HK-2 (cell line): ENCODE measurements at regions not wholly inside any gene's neighbourhood (a gene's known extent, or its start where the extent isn't known, plus 50 kb on each side); places are given as distances from the start of the nearest gene placed in this dataset.

Experiments
- DNase-seq: peaks from one replicate; pipeline ENCODE4 v3.0.0-alpha.2; 2018; ENCODE audit not compliant: unreplicated experiment

DNA sequence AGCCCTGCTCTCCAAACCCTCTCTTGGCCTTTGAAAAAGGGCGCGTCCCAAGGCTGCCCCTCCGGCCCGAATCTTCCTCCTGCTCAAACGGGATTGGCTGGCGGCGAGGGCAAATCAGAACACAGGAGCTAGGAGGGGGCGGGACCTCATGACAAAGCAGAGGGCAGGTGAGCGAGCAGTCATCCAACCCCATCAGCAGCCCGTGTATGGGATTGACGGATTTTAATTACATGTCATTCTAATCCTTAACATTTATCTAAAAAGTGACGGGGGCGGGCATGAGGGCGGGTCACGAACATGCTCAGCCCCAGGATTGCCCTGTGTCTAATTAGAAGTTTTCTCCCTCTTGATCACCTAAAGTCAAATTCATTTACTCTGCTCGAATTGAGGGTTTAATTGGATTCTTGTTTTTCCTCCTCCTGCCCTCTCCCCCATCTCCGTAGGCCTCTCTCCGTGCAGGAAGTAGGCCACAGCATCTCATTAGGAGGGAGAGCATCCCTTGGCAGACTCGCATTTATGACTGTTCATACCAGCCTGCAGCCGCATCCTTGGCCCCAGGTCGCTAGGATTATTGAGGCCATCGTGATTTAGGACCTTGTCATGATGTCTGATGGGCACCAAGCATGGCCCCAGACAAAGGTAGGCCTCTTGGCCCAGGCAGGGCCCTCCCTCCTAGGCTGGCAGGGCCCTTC, 147.1 kb downstream of the CHST1 start:
- no peak for DNase-seq

DNA sequence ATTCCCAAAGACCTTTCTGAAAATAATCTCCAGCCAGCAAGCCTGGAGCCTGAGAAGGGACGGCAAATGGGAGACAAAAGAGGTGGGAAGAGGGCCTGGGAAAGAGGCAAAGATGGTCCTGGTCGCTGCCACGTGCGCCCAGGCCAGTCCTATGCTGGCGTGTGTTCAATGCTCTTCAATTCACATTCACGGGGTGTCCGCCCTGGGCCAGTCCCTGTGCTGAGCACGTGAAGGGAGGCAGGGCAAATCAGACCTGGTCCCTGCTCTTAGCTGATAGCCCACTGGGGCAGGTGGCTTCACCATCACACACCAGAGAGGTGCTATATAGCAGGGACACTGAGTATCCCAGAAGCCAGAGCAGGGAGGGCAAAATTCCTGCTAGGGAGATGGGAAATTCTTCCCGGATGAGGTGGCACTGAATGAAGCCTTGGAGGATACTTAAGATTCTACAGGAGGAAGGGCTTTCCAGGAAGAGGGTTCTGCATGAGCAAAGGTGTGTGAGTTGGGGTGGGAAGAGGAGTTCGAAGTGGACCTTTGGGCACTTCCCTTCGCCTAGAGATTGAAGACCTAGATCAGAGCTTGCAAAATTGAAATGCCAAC, 148.2 kb downstream of the CHST1 start:
- no peak for DNase-seq

DNA sequence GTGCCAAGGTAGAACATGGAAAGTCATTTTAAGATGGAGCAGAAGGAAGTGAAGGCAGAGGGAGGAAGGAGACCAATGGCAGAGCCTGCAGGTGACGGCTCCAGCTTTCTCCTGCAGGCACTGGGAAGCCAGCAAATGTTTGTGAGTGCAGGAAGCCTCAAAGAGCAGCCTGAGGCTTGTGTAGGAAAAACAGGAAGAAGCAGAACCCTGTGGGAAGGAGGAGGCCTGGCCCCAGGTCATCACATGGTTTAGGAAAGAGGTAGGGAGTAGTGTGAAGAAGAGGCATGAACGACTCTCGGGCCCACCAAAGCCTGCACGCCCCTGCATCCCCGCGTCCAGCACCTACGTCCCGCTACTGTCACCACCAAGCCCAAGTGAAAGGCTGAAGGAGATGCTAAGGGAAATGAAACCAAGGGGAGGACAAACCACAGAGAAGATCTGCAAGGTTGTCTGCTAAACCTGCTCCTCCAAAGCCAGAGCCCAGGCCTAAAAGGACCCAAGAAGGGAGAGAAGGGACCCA, 151.5 kb downstream of the CHST1 start:
- no peak for DNase-seq

DNA sequence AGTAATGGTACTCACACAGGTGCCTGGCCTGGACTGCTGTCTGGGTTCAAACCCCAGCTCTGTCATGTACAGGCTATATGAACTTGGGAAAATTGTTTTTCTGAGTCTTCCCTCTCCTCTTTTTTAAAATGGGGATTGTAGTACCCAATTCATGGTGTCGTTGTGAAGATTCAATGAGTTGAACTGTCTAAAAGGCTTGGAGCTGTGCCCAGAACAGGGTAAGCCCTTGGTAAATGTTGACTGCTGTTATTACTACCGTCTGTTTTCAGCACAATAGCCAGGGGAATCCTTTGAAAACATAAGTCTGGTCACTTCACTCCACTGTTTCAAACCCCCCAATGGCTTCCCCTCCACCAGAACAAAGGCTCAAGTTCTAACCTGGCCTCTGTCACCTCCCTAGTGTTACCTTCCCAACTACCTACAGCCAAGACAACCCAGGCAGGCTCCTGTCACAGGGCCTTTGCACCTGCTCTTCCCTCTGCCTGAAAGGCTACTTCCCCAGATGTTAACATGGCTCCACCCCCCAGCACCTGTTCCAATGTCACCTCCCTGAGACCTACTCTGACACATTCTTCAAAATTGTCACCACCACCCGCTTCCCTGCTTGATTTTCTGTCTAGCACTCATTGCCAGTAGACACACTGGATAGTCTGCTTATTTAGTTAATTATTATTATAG, 152.8 kb downstream of the CHST1 start:
- DNase-seq = no peak

DNA sequence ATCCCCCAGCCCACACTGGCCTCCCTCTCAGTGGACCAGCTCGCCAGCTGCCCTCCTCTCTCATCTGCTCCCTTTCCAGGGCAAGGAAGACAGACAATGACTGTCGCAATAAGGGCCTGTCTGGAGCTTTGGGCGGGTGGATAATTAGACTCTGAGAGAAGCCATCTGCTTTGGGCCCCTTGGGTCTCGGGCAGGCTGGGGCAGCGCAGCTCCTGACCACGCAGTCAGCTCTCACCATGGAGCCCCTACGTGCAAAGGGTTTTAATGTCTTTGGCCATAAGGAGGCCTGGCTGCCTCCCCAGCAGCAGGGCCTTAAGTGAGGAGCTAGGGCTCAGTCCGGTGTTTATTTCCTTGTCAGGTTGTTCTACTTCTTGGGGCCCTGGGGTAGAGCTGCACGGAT, 153.9 kb downstream of the CHST1 start:
- no peak for DNase-seq

DNA sequence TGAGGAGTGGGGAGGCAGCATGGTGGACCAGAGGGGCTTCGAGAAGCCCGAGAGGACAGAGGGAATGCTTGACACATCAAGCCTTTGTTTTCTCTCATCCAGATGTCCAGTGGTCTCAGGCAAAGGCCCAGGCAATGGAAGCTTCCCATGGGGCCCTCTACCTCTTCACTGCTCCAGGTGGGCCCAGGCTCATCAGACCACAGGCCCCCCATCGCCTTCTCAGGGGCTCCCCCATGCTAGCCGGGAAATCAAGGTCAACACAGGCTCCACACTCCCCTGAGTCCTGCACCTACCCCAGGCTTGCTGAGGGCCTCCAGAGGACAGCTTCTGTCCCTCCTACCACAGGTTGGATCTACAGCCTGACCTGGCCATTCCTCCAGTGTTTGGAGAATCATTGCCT, 157.5 kb downstream of the CHST1 start:
- DNase-seq = no peak

DNA sequence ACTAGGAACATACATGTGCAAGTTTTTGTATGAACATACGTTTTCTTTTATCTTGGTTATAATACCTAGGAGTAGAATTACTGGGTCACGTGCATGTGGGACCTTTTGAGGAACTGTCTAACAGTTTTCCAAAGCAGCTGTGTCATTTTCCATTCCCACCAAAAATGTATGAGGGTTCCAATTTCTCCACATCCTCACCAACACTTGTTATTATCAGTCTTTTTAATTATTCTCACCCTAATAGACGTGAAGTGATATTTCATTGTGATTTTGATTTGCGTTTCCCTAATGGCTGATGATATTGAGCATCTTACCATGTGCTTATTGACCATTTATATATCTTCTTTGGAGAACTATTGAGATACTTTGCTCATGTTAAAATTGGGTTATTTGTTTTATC, 162.1 kb downstream of the CHST1 start:
- no peak for DNase-seq

DNA sequence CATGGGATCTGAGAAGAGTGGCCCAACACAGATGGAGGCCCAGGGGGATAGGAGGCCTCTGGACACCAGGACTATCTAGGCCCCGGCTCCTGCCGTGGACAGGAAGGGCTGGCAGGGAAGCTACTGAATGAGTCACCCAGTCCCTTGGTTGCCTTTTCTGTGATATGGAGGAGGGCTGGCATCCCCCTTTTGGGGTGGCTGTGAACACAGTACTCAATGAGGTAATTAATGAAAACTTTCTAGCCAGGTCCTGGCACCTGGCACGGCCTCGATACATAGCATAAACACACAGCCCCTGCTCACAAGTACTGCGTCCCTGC, 163.2 kb downstream of the CHST1 start:
- DNase-seq = no peak

DNA sequence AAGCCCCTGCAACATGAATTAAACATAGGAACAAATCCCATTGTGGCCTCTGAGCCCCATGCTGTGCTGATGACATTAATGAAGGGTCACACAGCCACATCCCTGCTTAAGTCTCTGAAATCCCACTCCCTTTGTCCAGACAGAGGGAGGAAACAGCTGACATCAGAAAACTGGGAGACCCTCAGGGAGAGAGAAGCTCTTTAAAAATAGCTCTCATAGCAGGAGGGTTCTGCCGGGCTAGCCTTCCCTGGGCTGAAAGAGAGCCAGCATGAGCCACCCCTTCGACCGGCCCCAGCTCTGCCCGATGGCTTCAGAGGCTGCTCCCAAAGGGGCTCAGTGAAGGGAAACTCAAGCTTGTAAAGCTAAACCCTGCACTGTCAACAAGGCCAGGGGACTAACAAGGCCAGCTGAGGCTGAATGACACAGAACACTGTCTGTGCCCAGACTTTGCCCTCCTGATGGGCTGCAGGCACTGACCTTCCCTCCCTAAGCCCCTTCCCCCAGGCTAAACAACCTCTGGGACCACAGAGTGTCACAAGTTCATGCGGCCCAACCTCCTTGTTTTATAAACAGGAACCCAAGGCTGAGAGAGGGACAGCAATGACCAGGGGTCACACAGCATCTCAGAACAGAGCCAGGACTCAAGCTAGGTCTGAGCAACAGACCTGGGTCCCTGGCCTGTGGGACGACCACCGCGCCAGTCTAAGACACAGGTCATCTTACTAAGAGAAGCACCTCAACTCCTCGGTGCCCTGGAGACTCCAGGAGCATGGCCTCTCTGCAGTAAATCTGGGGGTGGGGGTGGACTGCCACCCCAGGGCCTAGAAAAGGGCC, 163.8 kb downstream of the CHST1 start:
- no peak for DNase-seq

DNA sequence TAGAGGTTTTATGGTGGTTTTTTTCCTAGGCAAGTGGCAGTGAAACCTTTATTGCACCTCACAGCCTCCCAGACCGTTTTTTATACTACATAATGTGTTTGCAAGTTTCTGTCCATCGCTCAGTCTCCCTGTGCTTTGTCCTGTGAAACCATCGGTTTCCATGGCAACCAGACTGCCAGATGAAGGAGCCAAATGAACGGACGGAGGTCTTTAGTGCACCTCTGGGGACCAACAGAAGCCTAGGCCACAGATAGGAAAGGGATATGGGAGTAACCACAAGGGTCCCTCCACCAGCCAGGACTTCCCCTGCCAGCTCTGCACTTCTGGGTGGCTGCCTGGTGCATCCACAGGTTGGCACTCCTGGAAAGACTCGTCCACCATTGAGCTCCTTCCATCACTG, 165.0 kb downstream of the CHST1 start:
- no peak for DNase-seq

DNA sequence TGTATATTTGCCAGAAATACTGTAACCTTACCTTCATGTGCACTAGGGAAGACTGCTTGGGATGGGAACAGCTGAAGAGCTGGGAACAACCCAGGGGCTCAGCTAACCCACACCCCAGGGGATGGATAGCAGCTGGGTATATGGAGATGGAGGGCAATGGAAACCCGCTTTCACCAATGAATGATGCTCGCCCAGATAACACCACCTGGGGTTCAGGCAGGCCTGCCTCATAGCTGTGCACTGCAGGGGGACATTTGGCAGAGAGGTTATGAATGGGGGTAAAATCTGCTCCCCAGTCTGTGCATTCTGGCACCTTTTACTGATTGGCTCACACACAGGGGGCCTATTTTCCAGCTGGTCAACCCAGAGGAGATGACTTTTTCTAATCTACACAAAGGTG, 170.7 kb downstream of the CHST1 start:
- DNase-seq = no peak

DNA sequence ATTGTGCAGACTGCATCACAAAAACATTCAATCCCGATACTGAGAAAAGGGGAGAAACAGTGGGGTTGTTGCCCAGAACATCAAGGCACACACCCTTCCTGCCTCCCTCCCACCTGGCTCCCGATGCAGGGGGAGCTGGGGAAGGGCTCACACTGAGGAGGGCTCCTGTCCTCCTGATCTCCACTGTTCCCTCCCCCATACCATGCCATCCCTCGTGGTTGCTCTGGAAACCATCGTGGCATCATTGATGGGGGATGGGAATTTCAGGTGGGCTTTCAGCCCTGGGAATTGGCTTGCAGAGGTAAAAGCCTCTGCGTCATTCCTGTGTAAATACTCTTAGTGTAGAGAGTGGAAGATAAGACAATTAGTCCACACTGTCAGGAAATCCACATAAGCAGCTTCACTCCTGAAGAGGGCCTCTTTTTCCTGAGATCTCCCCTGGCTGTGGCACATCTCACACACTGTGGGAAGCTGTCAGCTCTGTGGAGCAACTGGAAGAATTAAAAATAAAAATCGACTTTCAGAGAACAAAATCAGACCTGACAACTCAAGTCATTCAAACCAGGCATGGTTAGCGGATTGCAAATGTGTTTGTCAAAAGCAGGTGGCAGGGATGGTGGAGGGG, 176.0 kb downstream of the CHST1 start:
- DNase-seq = no peak

DNA sequence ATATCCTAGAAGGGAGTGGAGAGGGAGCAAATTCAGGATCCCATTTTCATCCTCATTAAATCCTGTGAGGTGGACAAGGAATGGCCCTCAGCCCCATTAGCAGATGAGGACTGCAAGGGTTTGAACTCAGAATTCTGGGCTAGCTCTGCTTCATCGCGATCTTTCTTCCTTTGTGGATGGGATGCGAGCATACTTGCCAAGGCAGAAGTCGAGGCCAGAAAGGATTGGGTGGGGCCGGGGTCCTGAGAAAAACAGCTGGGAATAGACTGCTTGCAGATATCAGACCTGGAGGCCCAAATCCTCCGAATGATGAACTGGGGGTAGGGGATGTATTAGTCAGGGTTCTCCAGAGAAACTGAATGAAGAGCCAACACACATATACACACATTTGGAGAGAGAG, 179.0 kb downstream of the CHST1 start:
- DNase-seq = no peak

DNA sequence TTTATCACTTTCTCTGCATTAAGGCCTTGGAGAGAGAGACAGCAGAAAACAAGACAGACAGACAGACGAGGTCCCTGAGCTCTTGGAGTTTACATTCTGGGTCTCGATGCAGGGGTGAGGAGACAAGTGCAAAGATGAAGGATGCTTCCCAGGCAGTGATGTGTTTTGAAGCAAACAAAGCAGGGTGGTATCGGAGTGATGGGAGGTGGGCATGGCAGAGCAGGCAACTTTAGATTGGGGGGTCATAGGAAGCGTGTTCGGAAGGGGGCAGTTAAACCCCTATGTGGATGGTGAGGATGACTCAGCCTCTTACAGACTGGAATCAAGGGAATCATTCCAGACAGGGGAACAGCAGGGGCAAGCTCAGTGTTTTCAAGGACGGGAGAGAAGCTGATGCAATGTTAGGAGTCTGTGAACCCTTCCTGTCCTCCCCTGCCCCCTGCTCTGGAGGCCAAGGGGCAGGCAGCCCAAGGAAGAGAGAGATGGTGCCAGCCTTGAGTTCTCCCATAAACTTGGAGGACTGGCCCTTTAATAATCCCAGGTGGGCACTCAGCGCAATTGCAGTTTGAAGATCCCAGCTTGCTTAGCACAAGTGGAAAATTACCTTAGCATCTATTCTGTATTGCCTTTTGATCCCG, 180.2 kb downstream of the CHST1 start:
- no peak for DNase-seq

DNA sequence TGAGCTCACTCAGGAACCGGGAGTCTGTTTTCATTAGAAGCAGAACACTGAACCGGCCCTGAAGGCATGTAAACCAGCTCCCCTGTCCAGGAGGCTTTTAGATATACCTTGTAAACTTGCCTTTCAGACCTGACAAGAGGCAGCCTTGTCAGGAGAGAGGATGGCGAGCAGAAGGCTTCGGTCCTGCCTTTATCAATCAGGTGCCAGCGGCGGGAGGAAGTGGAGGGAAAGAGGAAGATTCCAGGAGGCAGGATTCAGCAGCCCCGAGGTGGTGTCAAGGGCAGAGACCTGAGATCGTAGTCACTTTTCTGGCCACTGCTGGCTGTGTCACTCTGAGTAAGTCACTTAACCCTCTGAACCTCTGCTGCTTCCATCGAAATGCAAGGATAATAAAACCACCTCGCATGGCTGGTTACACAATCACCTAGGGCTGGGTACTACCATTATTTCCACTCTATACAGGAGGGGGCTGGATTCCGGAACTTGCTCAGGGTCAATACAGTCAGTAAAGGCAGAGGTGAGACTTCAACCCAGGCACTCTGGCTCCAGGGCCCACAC, 181.0 kb downstream of the CHST1 start:
- no peak for DNase-seq

DNA sequence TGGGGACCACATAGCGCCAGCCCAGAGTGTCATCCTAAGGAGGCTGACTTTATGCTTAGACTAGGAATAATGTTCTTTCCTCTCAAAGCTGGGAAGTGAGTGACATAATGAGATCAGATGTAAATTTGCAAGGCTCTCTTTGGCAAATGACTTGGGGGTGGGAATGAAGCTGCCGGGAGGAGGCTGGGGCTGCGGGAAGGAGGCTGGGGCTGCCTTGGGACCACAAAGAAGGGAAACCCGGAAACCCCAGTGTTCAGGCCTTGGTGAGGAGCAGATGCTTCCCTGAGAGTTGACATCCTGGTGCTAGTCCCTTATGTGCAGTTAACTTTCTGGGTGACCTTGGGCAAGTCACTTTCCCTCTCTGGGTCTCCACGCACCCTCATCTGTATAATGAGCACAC, 182.0 kb downstream of the CHST1 start:
- DNase-seq = no peak

DNA sequence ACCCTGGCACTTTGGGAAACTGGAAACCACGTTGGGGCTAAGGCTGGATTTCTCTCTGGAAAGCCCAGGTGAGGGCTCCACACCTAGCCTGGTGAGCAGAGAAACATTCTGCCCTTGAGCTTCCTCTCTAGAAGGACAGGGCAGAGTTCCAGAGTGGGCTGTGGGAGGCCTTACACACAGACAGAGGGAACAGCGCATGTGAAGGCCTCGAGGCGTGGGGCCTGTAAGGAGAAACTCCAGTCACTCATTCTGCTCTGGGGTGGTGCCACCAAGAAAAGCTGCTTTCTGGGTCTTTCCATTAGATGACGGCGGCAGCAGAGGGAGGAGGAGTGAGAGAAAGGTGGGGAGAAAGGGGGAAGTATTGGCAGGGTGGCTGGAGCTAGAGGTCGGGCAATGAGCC, 183.1 kb downstream of the CHST1 start:
- no peak for DNase-seq

DNA sequence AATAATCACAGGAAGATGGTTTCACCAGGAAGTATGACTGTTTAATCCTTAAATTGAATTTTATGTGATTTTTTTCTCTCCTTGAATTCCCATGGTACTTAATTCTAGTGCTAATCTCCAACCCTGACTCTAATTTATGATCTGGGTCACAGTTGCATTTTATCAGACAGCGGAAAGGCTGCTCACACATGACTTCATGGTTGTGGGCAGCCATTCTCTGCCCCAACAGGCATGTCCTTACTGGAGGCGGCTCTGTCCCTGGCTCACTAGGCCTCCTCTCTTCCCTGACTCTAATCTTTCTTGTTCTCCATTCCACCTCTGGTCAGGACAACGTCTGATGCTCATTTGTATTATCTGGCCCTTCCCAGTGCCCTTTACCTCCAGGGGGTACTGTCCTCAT, 184.4 kb downstream of the CHST1 start:
- no peak for DNase-seq

DNA sequence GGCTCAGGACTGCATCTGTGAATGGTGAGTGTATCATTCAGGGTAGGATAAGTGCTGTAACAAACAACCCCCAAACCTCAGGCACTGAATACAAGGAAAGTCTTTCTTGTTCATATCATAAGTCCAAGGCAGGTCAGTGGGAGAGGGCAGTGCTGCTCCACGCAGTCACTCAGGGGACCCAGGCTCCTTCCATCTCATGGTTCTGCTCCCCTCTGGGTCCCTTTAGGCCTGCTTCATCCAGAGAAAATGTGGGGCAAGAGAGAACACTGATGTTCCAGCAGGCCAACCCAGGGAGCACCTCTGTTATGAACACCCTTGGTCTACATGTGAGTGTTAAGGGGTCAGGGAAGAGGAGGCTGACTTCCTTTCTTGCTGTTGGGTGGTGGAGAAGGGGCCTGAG, 187.8 kb downstream of the CHST1 start:
- DNase-seq = no peak

DNA sequence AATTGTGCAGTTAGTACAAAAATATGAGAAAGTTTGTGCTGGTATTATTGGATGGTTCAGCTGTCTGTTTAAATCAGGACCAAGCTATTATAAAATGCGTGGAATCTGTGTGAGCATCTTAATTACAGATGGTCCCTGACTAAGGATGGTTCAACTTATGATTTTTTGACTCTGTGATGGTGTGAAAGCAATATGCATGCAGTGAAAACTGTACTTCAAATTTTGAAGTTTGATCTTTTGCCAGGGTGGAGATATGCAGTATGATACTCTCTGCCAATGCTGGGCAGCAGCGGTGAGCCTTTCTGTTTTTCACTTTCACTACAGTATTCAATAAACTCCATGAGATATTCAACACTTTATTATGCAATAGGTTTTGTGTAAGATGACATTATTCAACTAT, 189.3 kb downstream of the CHST1 start:
- DNase-seq = no peak

DNA sequence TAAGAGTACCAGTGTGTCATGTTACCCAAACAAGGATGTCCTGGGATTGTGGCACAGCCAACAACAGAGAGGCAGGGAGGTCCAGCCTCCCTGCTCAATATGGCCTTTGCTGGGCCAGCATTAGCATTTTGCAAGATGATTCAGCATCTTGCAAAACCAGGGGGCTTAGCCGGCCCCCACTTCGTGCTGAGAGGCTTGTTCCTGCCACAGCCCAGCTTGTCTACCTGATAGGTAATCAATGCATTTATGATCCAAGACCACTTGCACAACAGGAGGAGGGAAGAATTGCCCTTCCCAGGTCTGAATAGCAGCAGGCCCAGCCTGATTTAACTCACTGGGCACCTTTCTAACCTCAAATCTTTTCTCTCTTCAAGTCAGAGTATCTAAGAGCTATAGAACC, 189.0 kb upstream of the SYT13 start:
- DNase-seq = no peak
